GM12873 (cell line): ENCODE measurements at regions not wholly inside any gene's neighbourhood (a gene's known extent, or its start where the extent isn't known, plus 50 kb on each side); places are given as distances from the start of the nearest gene placed in this dataset.

Experiments
- CTCF ChIP-seq: IDR thresholded peaks from 2 replicates; pipeline ENCODE4 v1.5.1; 2012; ENCODE audit warnings: low read depth, mild to moderate bottlenecking, moderate library complexity, low read length, control low read depth; ENCODE audit not compliant: insufficient read depth; ENCODE audit errors: missing control alignments

- no peak for TF ChIP-seq CTCF
These were observed 281.7 kb downstream of the HRH4 start for GRCh38 chr18:24741965-24742724.

GRCh38 chr18:24754583-24755253, 294.3 kb downstream of the HRH4 start:
- TF ChIP-seq CTCF, result no peak

DNA sequence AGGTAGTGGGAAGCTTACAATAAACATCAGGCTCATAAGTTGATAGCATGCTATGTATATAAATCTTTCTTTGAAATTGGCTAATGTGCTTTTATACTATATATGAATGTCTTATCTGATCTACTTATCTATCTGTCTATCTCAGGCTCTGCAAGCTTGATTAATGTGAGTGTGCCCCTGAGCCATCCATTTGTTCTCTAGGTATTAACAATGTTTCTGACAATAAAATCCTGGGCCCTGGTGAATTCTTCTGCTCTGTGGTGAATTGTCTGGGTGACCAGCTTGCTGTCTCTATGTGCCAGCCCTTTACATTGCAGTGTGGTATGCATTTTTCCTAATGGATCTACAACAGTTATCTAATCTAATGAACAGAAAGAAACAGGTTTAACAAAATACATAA, 295.9 kb downstream of the HRH4 start:
- no peak for TF ChIP-seq CTCF

DNA sequence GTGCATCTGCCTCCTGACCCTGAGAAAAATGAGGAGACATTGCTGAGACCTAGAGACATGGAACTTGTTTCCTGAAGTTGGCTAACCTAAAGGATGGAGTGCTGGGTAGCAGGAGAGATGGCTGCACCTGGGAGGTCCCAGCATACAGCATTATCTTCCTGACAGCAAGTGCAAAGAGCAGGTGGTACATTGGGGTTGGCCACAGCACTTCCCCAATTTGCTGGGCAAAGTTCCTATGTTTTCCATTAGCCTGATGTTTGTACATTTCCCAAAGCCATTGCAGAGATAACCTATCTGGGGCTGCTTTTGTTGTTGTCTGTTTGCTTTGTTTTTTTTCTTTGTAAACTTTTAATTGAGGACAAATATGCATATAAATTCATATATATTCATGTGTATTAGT, 296.7 kb downstream of the HRH4 start:
- TF ChIP-seq CTCF, result no peak

DNA sequence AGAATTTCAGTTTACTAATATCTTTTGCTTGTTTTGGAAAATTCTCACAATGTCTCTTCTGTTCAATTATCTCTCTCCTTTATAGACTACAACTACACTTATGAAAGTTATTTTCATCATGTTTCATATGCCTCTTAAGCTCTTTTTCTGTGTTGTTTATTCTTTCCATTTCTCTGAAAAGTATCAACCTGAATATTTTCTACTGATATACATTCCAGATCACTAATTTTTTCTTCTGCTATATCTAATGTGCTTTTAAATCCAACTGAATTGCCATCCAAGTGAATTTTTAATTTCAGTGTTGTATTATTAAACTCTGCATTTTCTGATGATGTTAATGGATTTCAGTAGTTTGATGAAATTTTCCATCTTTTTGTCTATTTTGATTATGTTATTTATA, 301.3 kb downstream of the HRH4 start:
- no peak for TF ChIP-seq CTCF

GRCh38 chr18:24762511-24762910, 302.1 kb downstream of the HRH4 start:
- TF ChIP-seq CTCF, result no peak

DNA sequence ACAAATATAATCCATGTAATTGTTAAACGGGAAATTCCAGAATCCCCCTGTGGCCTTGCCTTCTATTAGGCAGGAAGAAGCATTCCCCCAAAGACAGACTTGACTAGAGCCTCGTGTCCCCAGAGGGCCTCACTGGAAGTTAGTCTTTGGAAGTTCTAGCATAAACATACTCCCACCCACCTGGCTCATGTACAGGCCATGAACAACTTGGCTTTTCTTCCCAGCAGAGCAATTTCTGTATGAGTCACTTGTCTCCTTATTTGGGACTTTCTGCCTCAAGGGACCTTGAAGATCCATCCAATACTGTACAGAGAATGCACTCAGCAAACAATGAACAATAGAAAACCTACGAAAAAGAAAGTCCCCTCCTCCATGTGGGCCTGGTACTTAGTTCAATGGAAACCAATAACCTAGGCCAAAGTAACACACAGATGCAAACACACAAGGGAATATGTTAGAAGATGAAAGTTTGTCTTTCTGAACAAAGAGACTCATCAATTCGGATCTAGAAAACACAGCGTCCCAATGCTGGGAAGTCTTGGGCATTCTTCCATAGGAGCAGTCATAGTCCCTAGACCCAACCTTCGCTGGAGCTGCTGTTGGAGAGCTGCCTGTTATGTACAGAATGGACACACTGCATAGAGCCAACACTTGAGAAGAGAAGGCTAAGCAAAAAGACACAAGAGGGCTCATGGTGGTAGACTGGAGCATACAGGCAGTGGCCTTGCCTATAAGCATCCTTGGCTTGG, 303.5 kb downstream of the HRH4 start:
- no peak for TF ChIP-seq CTCF
